Hematopoietic multipotent progenitor cell (in vitro differentiated cells): ENCODE measurements at regions not wholly inside any gene's neighbourhood (a gene's known extent, or its start where the extent isn't known, plus 50 kb on each side); places are given as distances from the start of the nearest gene placed in this dataset.
"Not testable (repeated sequence)": the region's sequence is repeated elsewhere in the genome, so short reads cannot be mapped to it uniquely, and the experiment has no call there.

Experiments
- DNase-seq, 3 donors: peaks; one replicate each; pipeline ENCODE4 v3.0.0-alpha.2; 2011 to 2015; ENCODE audit warnings: low read depth in 2 of 3, low spot score in 2 of 3

DNA sequence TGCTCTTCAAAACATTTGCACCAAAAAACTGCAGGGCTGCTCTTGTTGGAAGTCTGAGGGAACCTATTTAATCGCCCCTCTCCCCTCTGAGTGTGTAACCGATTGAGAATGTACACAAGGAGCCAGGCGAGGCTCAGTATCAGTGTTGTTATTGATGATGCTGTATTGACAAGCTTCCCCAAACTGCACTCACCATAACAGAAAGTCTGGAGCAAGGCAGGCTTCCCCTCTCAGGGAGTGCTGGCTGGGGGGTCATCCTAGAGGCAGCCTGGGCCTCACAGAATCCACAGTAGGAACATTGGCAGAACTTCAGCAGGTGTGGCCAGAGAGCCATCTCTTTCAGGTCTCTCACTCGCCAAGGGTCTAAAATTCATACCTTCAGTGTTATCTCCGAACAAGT, 58.1 kb upstream of the TUNAR start:
- DNase-seq: no peak

DNA sequence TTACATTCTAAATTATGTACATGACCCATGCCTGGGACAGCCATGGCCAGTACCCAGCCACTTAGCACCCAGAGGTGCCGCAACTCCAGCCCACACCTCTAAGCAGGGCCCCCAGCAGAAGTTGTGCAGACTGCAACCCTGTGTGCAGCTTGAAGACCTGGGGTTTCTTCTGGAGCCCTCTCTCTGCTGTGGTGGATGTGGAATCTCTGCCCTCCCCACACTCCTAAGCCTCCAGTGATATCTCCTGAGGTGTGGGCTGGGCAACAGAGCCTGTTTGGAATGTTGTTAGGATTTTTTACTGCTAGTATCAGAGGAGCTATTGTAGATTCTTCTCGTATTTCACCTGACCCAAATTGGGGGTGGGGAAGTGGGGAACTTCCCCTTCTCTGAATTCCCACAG, 59.4 kb upstream of the TUNAR start:
- DNase-seq: no peak

DNA sequence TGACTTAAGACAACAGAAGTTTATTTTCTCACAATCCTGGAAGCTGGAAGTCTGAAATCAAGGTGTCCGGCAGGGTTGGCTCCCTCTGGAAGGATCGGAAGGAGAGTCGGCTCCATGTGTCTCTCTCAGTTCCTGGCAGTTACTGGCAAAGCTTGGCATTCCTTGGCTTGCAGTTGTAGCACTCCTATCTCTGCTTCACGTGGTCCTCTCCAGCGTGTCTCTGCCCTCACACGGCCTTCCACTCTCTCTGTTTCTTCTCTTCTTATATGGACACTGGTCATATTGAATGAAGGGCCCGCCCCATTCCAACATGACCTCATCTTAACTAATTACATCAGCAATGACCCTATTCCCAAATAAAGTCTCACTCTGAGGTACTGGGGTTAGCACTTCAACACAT, 60.1 kb upstream of the TUNAR start:
- no peak for DNase-seq

DNA sequence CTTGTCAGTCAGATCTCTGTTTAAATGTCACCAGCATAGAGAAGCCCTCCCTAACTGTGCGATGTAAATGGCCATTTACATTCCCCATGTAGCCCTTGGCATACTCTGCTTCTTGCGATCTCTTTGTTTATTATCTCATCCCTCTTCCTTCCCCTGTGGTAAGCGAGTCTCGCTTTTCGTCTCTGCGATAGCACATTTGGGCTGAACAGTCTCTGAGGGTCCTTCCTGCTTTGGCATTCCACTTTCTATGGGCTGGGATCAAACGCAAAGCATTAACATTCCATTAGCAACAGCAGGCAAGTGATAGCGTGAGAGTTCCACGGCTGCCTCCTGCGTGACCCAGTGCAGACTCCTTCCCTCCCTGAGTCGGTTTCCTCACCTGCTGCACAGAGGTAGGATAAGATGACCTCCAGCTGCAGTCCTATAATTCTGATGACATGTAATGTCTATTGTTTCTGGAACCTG, 61.4 kb upstream of the TUNAR start:
- no peak for DNase-seq

DNA sequence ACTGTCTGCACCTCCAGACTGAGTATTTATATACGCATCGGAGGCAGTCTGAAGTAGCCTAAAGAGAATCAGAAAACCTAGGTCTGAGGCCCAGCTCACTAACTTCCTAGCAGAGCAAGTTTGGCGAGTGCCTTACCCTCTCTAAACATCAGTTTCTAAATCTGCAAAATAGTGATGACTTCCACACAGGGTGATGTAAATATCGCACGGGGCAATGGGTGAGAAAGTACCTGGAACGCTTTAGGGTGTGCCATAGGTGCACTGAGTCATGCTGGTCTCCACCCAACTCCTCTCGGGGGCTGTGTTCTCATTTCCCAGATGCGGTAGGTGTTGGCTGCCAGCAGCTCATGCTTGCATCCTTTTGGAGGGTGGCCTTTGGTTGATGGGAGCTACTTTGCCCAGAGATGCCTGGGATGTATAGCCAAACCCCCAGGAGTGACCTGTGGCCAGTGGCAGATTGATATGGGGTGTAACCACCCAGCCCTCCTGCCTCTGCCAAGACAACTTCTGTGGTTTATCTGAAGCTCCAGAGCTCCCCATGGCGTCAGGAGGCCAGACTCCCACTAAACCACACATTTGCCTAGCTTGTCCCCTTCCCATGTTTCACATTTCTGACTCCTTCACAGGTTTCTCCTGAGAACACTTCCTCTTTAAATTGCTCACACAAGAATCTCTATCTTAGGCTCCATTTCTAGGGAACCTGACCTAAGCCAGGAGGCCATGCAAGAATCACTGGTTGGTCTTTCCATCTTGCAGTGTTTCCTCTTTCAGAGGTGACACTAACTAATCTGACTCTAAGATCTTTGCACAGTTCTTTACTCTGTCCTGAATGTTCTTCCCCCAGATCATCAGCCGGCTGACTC, 62.0 kb upstream of the TUNAR start:
- no peak for DNase-seq

DNA sequence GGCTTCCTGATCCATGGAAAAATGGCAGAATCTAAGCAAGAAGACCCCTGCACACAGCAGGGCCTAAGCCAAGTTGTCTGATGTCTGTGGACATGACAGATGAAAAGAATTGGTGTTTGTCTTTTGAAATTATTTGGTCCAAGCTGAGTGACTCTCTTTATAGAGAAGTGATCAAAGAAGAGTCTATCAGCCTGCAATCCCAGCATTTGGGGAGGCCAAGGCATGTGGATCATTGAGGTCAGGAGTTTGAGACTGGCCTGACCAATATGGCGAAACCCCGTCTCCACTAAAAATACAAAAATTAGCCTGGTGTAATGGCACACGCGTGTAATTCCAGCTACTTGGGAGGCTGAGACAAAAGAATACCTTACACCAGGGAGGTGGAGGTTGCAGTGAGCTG, 64.8 kb upstream of the TUNAR start:
- DNase-seq: no peak

DNA sequence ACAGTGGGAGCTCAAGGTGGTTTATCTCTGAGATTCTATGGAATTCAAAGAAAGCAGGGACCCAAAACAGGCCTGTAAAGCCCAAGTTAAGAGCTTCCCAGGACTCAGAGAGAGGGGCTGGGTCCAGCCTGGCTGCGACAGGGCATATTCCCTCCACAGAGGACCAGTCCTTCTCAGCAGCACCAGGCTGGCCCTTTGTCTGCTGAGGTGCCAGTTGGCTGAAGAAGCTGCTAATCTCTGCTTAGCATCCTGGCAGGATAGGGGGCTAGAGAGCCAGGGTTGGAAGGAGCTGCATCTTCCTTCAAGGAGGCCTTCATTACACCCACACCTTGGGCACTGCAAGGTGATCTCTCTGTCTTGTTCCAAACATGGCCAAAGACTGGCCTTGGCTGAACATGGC, 68.3 kb upstream of the TUNAR start:
- no peak for DNase-seq

DNA sequence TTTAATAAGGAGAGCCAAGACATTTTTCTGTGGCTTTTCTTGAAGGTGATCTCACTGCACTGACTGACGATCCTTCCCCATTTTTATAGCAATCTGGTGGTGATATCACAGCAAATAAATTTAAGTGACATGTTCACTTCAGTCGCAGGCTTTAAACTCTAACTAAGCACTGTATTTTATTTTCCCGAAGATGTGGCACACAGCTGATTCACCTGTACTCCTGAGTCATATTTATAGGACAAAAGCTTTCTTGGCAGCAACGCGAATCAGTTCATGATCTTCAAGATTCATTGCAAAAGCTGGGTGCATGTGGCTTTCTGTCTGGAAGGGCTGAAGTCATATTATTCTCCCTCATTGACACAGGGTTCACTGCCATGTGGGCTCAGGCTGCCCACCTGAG, 79.8 kb upstream of the TUNAR start:
- DNase-seq: no peak

DNA sequence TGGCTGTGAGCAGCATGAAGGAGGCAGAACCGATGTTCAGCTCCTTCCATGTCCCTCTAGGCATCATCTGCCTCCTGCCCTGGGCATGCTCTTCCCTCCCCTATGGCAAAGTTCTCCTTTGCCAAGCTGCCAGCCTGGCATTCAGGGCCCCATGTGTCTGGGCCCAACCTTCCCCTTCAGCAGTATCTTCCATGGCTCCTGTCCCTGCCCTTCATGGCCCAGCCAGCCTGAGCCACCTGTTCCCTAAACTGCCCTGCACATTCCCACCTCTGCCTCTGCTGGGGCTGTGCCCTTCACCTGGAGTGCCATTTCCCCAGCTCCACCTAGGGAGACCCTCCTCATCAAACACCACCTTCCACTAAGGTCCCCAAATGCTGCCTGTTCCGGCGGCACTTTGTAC, 74.0 kb upstream of the TCL1A start:
- DNase-seq: no peak

DNA sequence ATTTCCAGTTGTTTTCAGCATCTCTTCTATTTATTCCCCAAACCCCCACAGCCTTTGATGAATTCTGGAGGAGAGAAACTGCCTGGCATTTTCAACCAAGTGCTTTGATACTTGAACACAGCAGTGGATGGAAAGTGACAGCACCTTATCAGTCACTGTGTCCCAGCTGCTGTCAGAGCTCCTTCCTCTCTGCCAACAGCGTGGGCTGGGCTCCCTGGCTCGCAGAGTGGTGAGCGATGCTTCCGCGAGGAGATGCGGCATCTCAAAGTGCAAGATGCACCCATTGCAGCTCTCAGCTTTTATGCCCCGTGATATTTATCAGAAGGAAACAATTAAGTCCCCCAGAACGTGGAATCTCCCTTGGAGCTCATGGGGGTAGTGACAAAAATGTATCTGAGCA, 72.6 kb upstream of the TCL1A start:
- DNase-seq: no peak

DNA sequence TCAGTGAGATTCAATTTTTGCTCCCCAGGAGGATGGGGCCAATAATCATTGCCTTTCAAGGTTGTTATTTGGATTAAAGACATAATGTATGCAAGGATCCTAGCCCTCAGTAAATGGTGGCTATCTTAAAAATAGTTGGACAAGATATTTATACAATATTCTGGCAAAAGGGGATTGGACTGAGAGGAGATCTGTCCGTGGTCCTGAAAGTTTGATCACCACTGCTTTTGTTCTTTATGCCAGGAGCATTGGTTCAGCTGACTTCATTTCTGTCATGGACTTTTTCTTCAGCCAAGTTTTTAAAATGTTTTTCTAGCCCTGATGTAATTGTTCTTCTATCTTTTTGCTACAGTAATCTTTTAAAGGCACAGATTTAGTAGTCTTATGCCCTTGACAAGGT, 70.2 kb upstream of the TCL1A start:
- peak in 2 of 3 donors; percentile 6 to 50 for DNase-seq

DNA sequence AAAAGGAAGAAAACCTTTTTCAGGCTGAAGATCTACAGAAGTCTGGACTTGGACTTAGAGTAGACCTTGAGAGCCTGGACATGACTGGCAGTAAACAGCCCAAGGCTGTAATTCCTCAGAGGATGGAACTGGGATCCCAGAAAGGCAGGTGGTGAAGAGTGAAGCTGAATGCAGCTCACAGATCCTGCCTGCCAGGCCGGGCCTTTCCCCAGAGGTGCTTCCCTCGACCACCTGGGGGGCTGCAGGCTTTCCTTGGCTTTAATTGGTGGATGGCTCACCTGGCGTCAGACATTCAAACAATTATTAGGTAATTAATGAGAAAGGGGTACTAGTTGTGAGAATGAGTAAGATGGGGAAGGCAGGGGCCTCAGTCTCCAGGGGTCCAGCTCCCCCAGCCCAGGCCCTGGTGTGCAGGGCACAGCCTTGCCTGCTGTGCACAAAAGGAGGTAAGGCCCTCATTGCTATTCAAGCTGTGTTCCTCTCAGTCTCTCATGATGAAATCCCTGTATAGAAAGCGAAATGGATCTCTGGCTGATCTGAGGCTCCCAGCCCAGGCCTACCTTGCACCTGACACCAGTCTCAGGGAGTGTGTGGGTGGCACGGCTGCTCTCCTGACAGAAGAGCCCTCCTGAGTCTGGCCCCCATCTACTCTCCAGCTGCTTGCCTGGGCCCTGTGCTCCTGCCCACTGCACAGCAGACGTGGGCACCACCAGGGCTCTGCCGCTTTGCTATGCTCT, 63.0 kb upstream of the TCL1A start:
- DNase-seq: no peak

DNA sequence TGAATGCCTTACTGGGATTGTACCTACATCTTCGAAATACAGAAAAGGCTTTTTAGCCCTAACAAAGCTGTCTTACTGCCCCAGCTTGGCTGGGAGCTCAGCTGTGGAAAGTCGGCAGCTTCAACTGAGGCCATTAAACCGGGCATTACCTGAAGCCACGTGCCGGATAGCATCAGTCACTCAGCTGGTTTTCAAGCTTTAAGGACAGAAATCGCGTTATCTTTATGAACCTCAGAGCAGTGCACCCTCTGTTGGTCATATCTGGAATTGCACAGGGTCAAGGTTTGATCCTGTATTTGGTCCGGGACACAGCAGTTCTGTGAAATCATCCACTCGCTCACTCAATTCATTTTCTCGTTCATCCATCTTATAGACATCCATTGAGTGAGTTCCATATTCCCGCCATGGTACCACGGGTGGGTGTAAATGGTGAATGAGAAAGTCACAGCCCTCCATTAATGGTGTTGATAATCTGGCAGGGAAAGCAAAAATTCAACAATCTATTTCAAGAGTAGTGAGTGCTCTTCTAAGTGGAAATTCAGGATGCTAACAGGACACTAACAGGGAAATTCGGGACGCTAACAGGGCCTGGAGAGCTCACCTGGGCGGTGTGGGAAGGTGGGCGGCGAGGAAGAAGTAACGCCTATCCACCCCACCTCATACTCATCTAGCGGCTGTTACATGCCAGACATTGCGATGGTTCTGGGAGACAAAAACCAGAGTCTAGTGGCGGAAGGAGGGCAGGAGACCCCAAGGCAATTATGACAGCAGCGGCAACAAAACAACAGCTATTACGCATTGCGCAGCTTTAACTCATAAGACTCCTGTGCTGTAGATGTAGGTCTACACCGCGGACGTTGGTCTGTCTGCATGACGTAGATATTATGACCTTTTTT, 60.6 kb upstream of the TCL1A start:
- peak; percentile 7 to 45 (median 16) for DNase-seq

DNA sequence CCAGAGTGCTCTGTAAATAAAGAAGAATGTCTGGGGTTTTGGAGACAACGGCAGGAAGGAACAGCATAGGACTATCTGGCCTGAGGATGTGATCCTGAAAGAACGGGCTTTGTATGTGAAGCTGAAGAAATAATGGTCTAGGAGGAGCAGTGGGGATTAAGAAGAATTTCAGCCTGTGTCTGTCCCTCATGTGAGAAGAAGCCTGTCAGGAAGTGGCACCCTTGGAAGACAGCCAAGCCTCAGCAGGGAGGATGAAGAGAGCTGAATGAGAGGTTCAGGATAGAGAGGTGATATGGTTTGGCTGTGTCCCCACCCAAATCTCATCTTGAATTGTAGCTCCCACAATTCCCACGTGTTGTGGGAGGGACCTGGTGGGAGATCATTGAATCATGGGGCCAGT, 56.9 kb upstream of the TCL1A start:
- DNase-seq: peak in 1 of 3 donors; percentile 9

DNA sequence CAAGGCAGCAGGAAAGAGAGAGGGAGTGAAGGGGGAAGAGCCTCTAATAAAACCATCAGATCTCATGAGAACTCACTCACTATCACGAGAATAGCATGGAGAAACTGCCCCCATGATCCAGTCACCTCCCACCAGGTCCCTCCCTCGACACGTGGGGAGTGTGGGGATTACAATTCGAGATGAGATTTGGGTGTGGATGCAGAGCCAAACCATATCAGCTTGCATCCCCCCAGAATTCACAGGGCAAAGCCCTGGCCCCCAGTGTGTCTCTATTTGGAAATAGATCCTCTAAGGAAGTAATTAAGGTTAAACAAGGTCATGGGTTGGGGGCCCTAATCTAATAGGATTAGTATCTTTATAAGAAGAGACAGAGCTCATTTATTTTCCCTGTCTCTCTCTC, 56.1 kb upstream of the TCL1A start:
- no peak for DNase-seq

DNA sequence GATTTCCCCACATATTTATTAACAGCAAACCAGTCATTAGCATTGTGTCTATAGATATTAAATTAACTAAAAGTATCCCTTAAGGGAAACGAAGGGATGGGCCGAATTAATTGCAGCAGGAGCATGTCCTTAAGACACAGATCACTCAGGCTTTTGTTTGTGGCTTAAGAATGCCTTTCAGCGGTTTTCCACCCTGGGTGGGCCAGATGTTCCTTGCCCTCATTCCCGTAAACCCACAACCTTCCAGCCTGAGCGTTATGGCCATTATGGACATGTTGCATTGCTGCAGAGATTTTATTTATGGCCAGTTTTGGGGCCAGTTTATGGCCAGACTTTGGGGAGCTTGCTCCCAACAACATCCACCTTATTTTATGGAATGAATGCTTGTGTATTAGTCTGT, 55.5 kb upstream of the TCL1A start:
- not testable (repeated sequence) for DNase-seq

DNA sequence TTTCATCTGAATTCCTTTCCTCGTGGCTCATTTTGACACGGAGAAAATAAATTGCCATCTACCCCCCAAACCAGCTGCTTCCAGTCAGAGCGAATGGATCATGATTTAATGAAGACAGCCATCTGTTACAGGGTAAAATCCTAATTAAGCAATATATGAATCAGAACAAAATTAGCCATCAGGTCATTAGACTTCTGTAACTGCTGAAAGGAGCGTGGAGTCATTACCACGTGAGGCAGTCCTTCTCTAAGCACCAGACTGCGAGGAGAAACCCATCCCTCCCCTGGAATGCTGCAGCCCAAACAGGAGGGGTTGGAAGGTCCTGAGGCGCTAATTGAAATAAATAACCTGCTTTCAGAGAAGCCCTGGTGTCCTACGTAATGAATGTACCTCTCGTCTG, 51.1 kb upstream of the TCL1A start:
- no peak for DNase-seq

DNA sequence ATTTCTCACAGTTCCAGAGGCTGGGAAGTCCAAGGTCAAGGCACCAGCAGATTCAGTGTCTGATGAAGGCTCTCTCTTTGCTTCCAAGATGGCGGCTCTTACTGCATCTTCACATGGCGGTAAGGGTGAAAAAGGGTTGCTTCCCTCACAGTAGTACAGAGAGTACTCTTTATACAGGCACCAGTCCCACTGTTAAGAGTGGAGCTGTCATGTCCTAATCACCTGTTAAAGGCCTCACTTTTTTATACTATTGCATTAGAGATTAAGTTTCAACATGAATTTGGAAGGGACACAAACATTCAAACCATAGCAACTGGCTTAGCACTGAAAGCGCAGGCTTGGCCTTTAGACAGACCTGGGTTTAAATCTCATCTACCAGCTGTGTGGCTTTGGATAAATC, 50.0 kb upstream of the TCL1A start:
- DNase-seq: no peak
